Medulla oblongata (tissue), 1 donor: ENCODE measurements at regions not wholly inside any gene's neighbourhood (a gene's known extent, or its start where the extent isn't known, plus 50 kb on each side); places are given as distances from the start of the nearest gene placed in this dataset.

ENCODE experiments used
- DNase-seq: peaks from one replicate; pipeline ENCODE4 v3.0.0-alpha.2; 2015; ENCODE audit errors: extremely low spot score

DNA sequence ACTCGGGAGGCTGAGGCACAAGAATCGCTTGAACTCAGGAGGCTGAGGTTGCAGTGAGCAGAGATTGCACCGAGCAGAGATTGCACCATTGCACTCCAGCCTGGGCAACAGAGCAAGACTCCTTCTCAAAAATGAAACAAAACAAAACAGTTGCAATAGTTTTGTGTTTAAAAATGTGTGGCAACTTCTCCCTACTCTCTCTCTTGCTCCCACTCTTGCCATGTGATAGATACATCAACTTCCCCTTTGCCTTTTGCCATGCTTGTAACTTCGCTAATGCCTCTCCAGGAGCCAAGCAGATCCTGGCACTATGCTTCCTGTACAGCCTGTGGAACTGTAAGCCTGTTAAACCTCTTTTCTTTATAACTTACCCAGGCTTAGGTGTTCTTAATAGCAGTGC is 52.5 kb upstream of the INTU start:
- DNase-seq = no peak

DNA sequence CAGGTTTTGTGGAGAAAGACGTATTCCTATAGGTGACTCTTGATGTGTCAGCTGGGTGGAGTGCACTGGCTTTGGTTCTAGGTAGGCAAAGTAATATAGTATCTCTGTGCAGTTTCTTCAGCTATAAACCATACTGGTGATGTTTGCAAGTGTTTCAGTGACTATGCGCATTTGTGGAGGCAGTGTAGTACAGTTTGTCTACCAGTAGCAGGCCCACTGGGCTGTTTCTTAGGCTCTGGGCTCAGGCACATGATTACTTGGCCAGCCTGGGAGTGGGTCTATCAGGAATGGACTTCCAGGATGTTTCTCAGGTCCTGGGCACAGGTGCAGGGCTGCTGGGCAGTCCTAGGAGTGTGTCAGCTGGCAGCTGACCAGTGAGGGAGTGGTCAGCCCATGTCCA is 51.9 kb upstream of the INTU start:
- DNase-seq = no peak
